ENCODE measurements at regions not wholly inside any gene's neighbourhood (a gene's known extent, or its start where the extent isn't known, plus 50 kb on each side); places are given as distances from the start of the nearest gene placed in this dataset.
"Not testable (repeated sequence)": the region's sequence is repeated elsewhere in the genome, so short reads cannot be mapped to it uniquely, and the experiment has no call there.

- DNase-seq, result no peak
Observed at GRCh38 chr7:68147614-68148238, 1151.1 kb downstream of the TYW1 start.

GRCh38 chr7:68148440-68148839, 1151.8 kb downstream of the TYW1 start:
- no peak for DNase-seq

DNA sequence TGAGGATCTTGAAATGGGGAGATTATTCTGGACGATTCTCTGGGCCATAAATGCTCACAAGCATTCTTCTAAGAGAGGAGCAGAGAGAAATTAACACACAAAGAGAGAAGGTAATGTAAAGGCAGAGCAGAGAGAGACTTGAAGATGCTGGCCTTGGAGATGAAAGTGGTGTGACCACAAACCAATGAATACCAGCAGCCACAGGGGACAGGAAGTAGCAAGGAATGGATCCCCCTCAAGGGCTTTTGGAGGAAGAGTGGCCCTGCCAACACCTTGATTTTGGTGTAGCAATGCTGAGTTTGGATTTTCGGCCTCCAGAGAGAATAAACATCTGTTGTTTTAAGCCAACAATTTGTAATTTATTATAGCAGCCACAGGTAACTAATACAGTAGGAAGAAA, 1155.6 kb downstream of the TYW1 start:
- DNase-seq, result no peak

- no peak for DNase-seq
Observed at GRCh38 chr7:68155676-68156075, 1159.0 kb downstream of the TYW1 start.

GRCh38 chr7:68158686-68159295, 1162.2 kb downstream of the TYW1 start:
- peak in 1 of 56 donors; percentile 2 for DNase-seq

DNA sequence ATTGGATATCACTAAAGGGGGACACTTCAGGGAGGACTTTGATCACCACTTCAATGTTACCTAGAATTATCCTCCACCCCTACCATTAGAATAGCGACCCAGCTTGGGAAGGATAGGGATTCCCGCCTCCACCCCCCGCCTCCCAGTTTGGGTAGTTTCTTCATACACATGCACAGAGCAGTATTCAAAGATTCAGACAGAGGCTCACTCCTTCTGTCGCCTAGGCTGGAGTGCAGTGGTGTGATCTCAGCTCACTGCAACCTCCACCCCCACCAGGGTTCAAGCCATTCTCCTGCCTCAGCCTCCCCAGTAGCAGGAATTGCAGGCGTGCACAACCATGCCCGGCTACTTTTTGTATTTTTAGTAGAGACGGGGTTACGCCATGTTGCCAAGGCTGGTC, 1166.1 kb downstream of the TYW1 start:
- no peak for DNase-seq

GRCh38 chr7:68166525-68166924, 1169.9 kb downstream of the TYW1 start:
- DNase-seq, result no peak

DNA sequence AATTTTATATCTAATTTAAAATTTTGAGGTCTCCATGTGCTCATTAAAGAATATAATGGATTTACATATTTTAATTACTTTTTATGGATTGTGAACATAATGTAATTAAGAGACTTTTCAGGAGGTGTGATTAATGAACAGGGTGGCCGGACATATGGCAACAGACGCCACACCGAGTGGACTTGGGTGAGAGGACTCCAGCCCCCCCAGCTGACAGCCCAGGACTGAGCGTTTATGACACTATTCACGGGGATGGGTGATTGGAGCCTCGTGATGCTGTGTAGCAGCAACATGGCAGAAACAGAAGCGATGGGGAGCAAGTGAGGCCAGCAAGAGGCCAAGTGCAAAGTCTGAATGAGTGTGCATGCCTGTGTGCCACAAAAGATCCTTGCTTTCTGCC, 1176.9 kb downstream of the TYW1 start:
- no peak for DNase-seq

- peak in 41 of 56 donors; percentile 0 to 66 (median 7) for DNase-seq
Observed at GRCh38 chr7:68176974-68177373, 1180.3 kb downstream of the TYW1 start.

- DNase-seq, result no peak
Observed at GRCh38 chr7:68180761-68181160, 1184.1 kb downstream of the TYW1 start.

- DNase-seq, result no peak
Observed at GRCh38 chr7:68183176-68183575, 1186.5 kb downstream of the TYW1 start.

- peak in 6 of 56 donors; percentile 0 to 13 (median 1) for DNase-seq
Observed at GRCh38 chr7:68185631-68186456, 1189.2 kb downstream of the TYW1 start.

DNA sequence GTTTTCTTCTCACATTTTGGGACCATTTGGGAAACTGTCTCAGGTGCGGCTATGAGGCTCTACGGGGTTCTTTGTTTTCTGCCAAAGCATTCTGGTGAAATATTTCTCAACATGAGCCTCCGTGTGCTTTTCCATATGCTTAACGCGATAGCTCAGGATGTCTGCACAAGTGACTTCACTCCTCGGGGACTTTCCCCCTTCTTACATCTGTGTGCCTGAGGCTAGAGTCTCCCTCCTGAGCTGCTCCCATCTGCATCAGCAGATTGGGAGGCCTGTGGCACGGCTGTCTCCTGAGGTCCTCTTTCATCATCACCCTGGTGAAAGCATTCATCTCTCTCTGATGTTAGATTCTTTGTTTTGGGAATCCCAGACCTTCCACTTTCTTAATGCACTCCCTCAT, 1190.9 kb downstream of the TYW1 start:
- DNase-seq, result no peak

DNA sequence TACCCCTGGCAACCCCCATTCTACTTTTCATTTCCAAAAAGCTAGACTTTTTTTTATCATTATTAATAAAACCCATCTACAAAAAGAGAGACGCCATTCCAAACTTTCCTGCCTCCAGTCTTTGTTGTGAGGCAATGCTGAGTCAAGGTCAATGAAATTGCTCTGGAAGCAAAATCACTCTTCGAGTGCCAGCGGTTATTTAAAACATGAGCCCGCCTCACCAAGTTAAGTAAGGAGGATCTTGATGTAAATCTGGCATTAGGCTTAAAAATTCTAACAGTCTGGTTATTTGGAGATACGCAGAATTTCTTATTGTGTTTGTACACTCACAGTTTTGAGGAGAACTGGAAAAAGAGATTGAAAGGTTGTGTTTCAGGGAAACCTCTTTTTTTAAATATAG, 1196.3 kb downstream of the TYW1 start:
- DNase-seq, result no peak

DNA sequence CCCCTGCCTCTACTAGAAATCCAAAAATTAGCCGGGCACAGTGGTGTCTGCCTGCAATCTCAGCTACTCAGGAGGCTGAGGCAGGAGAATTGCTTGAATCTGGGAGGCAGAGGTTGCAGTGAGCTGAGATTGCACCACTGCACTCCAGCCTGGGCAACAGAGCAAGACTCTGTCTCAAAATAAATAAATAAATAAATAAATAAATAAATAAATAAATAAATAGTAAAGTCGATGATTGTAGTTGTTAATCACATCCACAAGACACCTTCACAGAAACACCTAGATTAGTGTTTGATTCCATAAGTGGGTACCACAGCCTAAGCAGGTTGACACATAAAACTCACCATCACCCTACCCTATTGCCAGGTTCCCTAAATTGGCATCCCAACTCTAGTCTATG, 1199.0 kb downstream of the TYW1 start:
- not testable (repeated sequence) for DNase-seq

DNA sequence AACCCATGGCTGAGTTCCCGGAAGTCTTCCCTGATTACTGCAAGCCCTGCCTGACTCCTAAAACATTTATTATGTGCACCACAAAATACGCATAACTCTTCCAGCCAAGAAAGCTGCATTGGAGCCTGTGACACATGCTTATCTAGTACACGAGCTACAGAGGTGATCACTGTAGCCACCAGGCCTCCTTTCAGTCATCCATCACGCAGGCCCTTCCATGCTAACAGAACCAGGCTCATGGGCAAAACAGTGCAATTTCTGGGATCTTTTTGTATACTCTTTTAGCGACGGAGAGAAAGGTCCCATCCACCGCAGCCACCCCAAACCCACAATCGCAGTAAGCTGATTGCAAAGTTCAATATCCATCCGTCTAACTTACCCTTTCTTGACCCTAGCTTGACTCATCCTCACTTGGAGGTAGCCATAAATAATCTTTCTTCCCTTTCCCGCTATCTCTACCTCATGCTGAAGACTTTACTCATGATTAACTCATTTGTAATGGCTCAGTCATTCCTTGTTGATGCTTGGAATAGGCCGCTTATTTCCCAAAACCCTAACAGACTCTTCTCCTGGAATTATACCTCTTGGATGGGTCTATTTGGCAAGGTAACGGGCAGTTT, 1203.5 kb downstream of the TYW1 start:
- DNase-seq, result no peak

DNA sequence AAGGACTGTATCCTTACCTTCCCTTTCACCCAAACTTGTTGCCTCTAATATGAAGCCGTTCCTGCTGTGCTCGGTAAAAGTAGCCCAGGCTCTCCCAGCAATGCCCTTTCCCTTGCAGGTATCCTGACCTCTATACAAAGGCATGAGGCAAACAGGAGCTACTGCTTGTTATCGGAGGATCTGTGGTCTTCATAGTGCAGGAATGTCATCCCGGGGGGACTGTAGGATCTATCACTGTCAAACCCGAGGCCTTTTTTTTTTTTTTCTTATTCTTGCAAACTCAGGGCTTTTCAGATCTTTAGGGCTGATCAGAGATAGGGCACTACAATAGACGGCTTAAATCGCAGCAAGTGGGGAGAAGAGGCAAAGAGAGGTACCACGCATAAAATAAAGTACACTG, 1206.6 kb downstream of the TYW1 start:
- DNase-seq, result no peak

DNA sequence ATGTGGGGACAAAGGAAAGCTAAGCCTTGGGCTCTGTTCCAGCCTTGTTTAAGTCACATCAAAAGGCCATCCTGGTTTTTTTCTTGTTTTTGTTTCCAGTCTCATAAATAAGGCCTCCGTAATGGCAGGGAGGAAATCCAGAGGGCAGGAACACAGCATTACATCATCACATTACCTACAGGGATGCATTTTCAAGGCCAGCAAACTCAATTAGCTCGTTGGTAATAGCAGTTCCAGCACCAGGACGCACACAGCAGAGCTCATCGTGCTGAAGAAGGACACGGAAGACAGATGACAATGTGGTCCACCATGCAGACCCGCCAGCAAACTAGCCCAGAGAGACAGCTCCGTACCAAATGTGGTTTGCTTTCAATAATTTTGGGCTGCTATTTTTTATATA, 1209.2 kb downstream of the TYW1 start:
- no peak for DNase-seq

GRCh38 chr7:68206946-68207485, 1210.4 kb downstream of the TYW1 start:
- DNase-seq, result no peak

GRCh38 chr7:68207676-68208075, 1211.0 kb downstream of the TYW1 start:
- DNase-seq, result no peak

DNA sequence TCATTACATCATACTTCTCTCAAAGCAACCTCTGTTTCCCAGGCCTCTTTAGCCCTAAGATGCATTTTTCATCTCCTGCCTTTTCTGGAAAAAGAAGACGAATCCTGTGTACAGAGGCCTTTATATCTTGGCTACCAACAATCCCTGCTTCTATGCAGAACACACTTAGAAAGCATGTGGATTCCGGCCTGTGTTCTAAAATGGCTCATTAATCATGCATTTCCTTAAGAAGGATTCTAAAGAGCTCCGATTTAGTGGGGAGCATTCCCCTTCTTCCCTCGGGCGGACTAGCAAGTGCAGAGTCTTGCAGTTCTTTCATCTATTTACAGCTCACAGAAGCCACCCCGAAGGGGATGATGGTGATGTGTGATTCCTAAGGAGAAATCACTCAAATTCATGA, 1212.9 kb downstream of the TYW1 start:
- DNase-seq, result no peak

DNA sequence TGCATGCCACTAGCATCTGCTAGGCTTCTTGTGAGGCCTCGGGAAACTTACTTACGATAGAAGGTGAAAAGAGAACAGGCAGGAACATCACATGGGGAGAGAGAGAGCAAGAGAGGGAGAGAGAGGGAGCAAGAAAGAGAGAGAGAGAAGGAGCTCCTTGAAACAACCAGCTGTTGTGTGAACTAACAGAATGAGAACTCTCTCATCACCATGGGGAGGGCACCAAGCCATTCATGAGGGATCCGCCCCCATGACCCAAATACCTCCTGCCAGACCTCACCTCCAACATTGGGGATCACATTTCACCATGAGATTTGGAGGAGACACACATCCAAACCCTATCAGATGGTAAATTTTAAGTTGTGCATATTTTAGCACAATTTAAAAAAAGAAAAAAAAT, 1217.2 kb downstream of the TYW1 start:
- no peak for DNase-seq

All from amygdala (tissue), 56 donors.